ENCODE measurements at regions not wholly inside any gene's neighbourhood (a gene's known extent, or its start where the extent isn't known, plus 50 kb on each side); places are given as distances from the start of the nearest gene placed in this dataset.
"Not testable (repeated sequence)": the region's sequence is repeated elsewhere in the genome, so short reads cannot be mapped to it uniquely, and the experiment has no call there.

DNA sequence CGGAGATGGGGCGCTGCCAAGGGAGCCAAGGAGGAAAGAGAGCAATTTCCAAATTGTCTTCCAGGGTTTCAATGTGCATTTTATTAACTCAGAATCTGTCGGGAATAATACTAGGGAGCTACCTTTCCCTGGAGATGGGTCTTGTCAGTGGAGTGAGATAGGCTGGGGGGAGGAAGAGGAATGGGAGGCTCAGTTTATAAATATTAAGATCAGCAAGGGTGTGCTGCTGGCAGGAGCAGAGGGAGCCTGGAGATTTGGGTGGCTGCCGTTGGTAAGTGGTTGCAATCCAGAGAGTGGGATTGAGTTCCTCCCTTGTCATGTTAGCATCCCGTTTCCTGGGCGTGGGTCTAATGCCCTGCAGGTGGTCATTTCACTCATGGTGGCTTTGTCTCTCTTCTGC lies 89.9 kb upstream of the ZNG1F start:
- TF ChIP-seq, protein P1, sequence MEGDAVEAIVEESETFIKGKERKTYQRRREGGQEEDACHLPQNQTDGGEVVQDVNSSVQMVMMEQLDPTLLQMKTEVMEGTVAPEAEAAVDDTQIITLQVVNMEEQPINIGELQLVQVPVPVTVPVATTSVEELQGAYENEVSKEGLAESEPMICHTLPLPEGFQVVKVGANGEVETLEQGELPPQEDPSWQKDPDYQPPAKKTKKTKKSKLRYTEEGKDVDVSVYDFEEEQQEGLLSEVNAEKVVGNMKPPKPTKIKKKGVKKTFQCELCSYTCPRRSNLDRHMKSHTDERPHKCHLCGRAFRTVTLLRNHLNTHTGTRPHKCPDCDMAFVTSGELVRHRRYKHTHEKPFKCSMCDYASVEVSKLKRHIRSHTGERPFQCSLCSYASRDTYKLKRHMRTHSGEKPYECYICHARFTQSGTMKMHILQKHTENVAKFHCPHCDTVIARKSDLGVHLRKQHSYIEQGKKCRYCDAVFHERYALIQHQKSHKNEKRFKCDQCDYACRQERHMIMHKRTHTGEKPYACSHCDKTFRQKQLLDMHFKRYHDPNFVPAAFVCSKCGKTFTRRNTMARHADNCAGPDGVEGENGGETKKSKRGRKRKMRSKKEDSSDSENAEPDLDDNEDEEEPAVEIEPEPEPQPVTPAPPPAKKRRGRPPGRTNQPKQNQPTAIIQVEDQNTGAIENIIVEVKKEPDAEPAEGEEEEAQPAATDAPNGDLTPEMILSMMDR (IDR thresholded peaks at IDR 0.05): not testable (repeated sequence)
- TF ChIP-seq POLR2A (IDR thresholded peaks at IDR 0.05): not testable (repeated sequence)
